Endothelial cell of umbilical vein (primary cell): ENCODE measurements at regions not wholly inside any gene's neighbourhood (a gene's known extent, or its start where the extent isn't known, plus 50 kb on each side); places are given as distances from the start of the nearest gene placed in this dataset.

Experiments used
- CTCF ChIP-seq, 2 donors: IDR thresholded peaks; 1 replicate in 1 of 2; 2 replicates in 1 of 2; pipeline ENCODE4 v1.5.1; 2011; ENCODE audit warnings: low read length in 2 of 2, mild to moderate bottlenecking in 2 of 2, moderate library complexity in 2 of 2, control low read depth in 1 of 2, inconsistent platforms in 1 of 2, low read depth in 1 of 2; ENCODE audit not compliant: insufficient read depth in 1 of 2; ENCODE audit errors: extremely low read depth in 1 of 2
- EZH2 ChIP-seq: IDR thresholded peaks from 2 replicates; pipeline ENCODE4 v1.6.1; 2012; ENCODE audit warnings: borderline replicate concordance, low read depth, mild to moderate bottlenecking, moderate library complexity, low read length, inconsistent platforms; ENCODE audit not compliant: severe bottlenecking
- JUN ChIP-seq: IDR thresholded peaks from 2 replicates; pipeline ENCODE4 v1.6.1; 2011; ENCODE audit warnings: borderline replicate concordance, low read depth; ENCODE audit not compliant: insufficient read length, insufficient read depth
- MAX ChIP-seq: IDR thresholded peaks from 2 replicates; pipeline ENCODE4 v1.6.1; 2011; ENCODE audit not compliant: insufficient read depth, insufficient read length
- POLR2A ChIP-seq: IDR thresholded peaks from 2 replicates; pipeline ENCODE4 v1.6.1; 2012; ENCODE audit warnings: low read depth, mild to moderate bottlenecking, control low read depth, low read length
- POLR2AphosphoS5 ChIP-seq: IDR thresholded peaks from 2 replicates; pipeline ENCODE4 v1.6.1; 2012; ENCODE audit warnings: low read depth, mild to moderate bottlenecking, control low read depth, low read length, moderate library complexity; ENCODE audit not compliant: insufficient read depth

DNA sequence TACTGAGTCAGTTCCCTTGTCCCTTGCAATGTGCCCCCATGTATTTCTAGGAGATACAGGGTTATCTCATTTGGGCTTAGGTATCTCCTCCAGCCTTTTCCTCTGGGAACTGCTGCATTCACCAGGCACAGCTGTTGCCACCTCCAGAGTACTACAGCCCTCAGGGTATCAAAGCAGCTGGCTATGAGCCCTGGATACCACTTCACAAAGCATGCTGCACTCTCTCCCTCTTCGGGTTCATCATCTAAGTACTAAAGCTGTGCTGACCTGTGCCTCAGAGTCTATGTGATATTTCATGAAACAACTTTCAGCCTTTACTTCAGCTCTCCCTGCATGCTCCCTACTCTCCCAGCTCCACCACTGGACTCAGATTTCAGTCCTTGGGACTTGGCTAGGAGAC lies 62.3 kb downstream of the CCDC185 start:
- TF ChIP-seq EZH2 (no peak), CTCF (IDR thresholded peaks at IDR 0.05; ENCODE audit: extremely low read depth in 1 of 2, insufficient read depth in 1 of 2, low read depth in 1 of 2, low read length in 2 of 2) (no peak), POLR2A (no peak), JUN (no peak), POLR2AphosphoS5 (no peak), MAX (no peak)
